Activated CD4-positive, CD25-positive, alpha-beta regulatory T cell (primary cell): ENCODE measurements at regions not wholly inside any gene's neighbourhood (a gene's known extent, or its start where the extent isn't known, plus 50 kb on each side); places are given as distances from the start of the nearest gene placed in this dataset.
"Not testable (repeated sequence)": the region's sequence is repeated elsewhere in the genome, so short reads cannot be mapped to it uniquely, and the experiment has no call there.

Experiments
- DNase-seq, 4 experiments: peaks; one replicate each; lab custom pipeline; 2025; lab: John Stamatoyannopoulos, UW

DNA sequence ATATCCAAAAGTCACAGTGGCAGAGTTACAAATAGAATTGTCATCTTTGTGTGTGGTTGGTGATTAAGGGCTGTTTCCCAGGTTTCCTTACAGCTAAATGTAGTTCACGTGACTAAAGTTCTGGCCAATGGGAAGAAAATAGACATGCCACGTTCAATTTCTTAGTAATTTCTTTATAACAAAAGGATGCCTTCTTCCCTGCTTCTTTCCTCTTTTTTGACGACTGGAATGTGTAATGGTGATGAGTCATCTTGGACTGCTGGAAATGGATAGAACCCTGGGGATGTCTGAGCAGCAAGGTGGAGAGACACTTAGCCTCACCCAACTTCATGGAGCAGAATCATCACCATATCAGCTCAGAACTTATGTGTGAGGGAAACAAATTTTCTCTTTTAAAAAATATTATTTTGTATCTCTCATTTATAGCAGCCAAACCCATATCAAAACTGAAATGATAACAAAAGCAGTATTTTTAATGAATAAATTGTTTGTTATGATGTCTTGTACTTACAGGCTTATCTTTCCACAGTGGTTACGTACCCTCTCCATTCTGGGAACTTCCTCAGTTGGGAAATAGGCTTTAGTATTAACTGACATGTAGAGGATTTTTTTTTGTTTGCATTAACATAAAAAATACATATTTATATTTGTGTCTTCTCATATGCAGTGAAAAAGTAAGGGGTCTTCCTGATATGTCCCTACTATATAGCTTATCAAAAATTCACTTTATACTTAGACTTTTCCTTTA is 91.1 kb upstream of the CDH2 start:
- no peak for DNase-seq

DNA sequence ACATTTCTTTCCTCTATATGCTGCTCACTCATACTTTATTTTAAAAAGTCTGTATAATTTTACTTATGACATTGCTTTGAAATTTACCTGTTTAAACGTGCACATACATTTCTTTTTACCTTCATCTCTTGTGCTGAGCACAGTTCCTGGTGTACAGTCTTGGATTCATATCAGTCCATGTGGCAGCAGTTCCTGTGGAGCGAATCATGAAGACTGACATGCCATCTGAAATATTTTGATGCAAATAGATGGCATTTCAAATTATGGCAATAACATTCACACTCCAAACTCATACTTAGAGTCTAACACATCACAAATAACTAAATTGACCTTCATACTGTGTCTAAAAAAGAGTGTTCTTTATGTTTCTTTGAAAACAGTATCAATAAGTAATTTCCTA is 90.3 kb upstream of the CDH2 start:
- no peak for DNase-seq

DNA sequence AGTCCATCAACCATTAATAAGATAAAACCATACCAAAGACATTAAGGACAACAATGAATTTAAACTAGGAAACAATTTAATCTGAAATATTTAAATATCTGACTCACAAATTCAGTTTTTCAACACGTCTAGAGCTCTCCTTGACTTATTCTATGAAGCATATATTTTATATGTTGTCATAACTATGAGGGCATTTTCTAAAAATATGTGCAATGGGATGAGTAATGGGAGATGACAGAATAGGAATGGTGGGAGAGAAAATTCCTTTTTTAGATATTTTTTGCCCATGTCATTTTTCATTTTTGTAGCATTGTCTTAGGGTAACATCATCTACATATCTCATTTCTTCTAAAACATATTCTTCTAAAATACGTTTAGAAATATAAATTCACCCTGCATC is 79.2 kb upstream of the CDH2 start:
- no peak for DNase-seq

DNA sequence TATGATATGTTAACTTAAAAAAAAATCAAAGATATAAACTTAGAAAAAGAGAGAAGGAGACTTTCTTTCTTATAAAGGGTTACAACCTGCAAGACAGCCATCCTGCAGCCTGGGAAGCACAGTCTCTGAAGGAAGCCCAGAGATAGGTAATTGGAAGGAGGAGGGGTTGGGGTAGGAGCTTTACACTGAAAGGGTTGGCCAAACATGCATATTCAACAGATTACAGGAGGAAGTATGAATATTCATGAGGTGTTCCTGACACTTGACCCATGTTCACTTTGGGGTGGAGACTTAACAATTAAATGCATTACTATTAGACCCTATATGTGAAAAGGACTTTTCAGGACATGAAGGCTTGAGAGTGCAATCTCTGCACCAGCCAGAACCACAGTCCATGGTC is 71.7 kb upstream of the CDH2 start:
- no peak for DNase-seq

DNA sequence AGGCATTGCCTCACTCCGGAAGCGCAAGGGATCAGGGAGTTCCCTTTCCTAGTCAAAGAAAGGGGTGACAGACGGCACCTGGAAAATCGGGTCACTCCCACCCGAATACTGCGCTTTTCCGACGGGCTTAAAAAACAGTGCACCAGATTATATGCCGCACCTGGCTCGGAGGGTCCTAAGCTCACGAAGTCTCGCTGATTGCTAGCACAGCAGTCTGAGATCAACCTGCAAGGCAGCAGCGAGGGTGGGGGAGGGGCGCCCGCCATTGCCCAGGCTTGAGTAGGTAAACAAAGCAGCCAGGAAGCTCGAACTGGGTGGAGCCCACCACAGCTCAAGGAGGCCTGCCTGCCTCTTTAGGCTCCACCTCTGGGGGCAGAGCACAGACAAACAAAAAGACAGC is 63.7 kb upstream of the CDH2 start:
- DNase-seq = not testable (repeated sequence)

DNA sequence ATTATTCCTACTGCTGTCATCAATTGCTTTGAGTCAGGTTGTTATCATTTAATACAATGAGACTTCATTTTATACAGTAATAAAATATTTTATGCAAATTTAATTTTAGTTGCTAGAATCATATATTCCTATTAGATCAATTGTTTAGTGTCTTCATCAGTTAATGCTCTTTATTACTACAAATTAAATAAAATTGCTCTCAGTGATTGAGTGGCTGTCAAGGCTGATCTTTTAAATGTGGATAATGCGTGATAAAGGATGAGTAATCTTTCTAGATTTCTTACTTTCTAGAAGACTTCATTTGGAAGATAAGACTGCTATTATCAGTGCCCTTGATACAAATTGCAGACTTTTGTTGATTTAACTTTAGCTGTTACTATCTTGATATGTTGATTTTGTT is 59.6 kb upstream of the CDH2 start:
- DNase-seq = no peak
